ENCODE measurements at regions not wholly inside any gene's neighbourhood (a gene's known extent, or its start where the extent isn't known, plus 50 kb on each side); places are given as distances from the start of the nearest gene placed in this dataset.

DNA sequence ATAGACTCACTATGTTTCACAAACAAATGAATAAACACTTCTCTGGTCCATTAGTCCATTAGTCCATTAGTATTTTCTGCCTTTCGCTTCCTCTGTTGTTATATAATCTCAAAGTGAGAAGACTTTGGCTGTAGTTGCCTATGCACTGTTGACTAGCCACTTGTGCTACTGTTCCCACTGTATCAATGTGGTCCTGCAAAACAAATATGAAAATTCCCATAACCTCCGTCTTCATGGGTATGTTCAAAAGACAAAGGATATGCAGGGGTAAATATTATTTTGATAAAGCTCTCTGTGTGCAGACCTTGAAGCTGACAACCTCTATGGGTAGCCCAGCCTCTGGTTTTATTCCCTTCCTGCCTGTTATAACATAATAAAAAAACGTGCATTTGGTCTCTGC is 77.8 kb downstream of the DIO2 start:
- 49% methylated on average over 3 of the region's 3 CpGs for WGBS (ENCODE audit: insufficient coverage, low coverage, low lambda C conversion rate, missing lambda C conversion rate)
- intact Hi-C loops (cut with DNase I) = no loop called here

DNA sequence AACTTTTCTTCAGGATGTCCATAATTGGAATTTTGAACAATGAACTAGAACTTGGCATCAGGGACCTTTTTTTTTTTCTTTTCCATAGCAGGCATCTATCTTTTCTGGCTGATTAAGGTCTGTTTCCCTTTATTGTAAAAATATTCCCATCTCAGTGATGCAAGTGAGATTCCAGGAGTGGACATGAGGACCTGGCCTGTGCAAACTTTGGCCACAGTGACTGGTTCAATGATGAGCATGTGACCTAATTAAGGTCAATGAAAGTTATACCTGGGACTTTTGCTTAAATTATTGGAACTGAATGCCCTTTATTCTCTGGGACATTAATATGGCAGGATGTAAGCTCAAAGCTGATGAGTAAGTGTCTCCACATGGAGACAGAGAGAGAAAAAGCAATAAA is 83.8 kb downstream of the DIO2 start:
- H3K36me3 ChIP-seq = no peaks in the 10 kb centered on the region
- no peak overlapping the region for H3K4me3 ChIP-seq
- DNase-seq (no peak), ATAC-seq (no peak)
- H3K27ac ChIP-seq = no peak overlapping the region
- no peaks in the 10 kb centered on the region for H3K27me3 ChIP-seq
- intact Hi-C loops (cut with DNase I) = no loop called here
- H3K9me3 ChIP-seq = no peaks in the 10 kb centered on the region
- H3K4me1 ChIP-seq = no peaks in the 10 kb centered on the region
- no peak for TF ChIP-seq POLR2A (IDR thresholded peaks at IDR 0.05)
- TF ChIP-seq, protein P1, sequence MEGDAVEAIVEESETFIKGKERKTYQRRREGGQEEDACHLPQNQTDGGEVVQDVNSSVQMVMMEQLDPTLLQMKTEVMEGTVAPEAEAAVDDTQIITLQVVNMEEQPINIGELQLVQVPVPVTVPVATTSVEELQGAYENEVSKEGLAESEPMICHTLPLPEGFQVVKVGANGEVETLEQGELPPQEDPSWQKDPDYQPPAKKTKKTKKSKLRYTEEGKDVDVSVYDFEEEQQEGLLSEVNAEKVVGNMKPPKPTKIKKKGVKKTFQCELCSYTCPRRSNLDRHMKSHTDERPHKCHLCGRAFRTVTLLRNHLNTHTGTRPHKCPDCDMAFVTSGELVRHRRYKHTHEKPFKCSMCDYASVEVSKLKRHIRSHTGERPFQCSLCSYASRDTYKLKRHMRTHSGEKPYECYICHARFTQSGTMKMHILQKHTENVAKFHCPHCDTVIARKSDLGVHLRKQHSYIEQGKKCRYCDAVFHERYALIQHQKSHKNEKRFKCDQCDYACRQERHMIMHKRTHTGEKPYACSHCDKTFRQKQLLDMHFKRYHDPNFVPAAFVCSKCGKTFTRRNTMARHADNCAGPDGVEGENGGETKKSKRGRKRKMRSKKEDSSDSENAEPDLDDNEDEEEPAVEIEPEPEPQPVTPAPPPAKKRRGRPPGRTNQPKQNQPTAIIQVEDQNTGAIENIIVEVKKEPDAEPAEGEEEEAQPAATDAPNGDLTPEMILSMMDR (IDR thresholded peaks at IDR 0.05) = no peak

More for the DNA sequence above, 77.8 kb downstream of the DIO2 start:
- Histone ChIP-seq H3K36me3 (no peaks in the 10 kb centered on the region), H3K27ac (no peak overlapping the region), H3K27me3 (no peaks in the 10 kb centered on the region), H3K9me3 (peaks cover 0 to 4% (median 0%) of the 10 kb centered on the region in 4 donors), H3K4me1 (no peaks in the 10 kb centered on the region), H3K4me3 (no peak overlapping the region)
- no peak for ATAC-seq
- no peak for DNase-seq
- TF ChIP-seq POLR2A (IDR thresholded peaks at IDR 0.05) = no peak
- TF ChIP-seq, protein P1 (IDR thresholded peaks at IDR 0.05) = no peak

DNA sequence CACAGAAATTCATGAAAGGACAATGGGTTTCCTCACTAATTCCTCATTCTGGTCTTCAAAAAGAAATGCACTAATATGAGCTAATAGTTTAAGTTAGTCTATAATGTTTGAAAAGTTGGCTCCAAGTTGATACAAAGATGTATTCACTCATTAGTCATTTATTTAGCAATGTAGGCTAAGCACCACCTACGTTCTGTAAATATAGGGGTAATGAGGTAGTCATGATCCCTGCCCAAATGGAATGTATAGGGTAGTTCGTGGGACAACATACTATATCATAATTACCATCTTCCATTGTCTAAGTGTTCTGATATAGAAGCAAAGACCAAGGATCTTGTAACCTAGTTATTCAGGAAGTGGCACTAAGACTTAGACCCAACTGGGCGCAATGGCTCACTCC is 86.5 kb downstream of the DIO2 start:
- H3K9me3 ChIP-seq = no peaks in the 10 kb centered on the region
- no peaks in the 10 kb centered on the region for H3K4me1 ChIP-seq
- TF ChIP-seq, protein P1 (IDR thresholded peaks at IDR 0.05) = no peak
- TF ChIP-seq POLR2A (IDR thresholded peaks at IDR 0.05) = no peak
- no peaks in the 10 kb centered on the region for H3K27me3 ChIP-seq
- no peaks in the 10 kb centered on the region for H3K36me3 ChIP-seq
- ATAC-seq (no peak), DNase-seq (no peak)
- WGBS (ENCODE audit: insufficient coverage, low coverage, low lambda C conversion rate, missing lambda C conversion rate) = 37% methylated on average over 3 of the region's 3 CpGs
- intact Hi-C loops (cut with DNase I) = no loop called here
- H3K4me3 ChIP-seq = no peak overlapping the region
- no peak overlapping the region for H3K27ac ChIP-seq

DNA sequence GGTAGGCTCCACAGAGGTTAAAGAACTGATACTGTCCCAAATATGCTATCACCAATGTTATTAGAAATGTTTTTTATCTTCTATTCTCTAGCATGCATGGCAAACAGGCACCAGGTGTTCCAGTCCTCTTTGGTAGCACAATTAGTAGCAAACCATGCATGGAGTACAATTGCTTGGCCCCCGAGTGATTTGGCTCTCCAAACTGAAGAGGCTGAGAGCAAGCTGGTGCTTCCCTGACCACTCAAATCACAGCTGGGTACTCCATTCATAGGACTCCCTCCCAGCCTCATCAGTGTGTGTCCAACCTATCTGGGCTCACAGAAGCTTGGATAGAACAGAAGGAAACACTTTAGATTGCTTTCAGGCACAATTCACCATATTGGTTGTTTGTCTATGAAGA is 93.4 kb downstream of the DIO2 start:
- intact Hi-C loops (cut with DNase I) = no loop called here
- no peak overlapping the region for H3K4me3 ChIP-seq
- DNase-seq = no peak
- H3K27ac ChIP-seq = no peak overlapping the region
- no peaks in the 10 kb centered on the region for H3K4me1 ChIP-seq
- no peaks in the 10 kb centered on the region for H3K36me3 ChIP-seq
- H3K27me3 ChIP-seq = no peaks in the 10 kb centered on the region
- no peak for TF ChIP-seq POLR2A (IDR thresholded peaks at IDR 0.05)
- TF ChIP-seq, protein P1 (IDR thresholded peaks at IDR 0.05) = no peak
- no peak for ATAC-seq
- H3K9me3 ChIP-seq = no peaks in the 10 kb centered on the region
- no CpG with 5 or more reads among the region's 1 CpG for WGBS (ENCODE audit: insufficient coverage, low coverage, low lambda C conversion rate, missing lambda C conversion rate)

DNA sequence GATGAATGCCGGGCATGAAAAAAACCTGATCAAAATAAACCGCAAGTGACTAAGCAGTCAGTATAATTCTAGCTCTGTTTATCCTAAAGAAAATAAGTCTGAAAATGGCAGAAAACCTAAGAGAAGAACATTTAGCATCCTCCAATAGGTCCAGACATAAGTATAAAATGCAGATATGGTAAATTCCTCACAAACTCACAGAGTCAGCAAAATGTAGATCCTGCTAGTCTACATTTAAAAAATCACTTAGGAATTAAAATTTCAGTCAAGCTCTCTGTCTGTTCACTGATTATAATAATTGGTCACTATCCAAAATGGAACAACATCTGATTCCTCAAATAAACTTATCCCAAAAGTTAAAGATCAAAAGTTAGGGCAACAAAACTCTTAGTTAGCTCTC is 95.1 kb downstream of the DIO2 start:
- intact Hi-C loops (cut with DNase I) = no loop called here
- no peaks in the 10 kb centered on the region for H3K4me1 ChIP-seq
- ATAC-seq = no peak
- TF ChIP-seq, protein P1 (IDR thresholded peaks at IDR 0.05) = no peak
- TF ChIP-seq POLR2A (IDR thresholded peaks at IDR 0.05) = no peak
- H3K27ac ChIP-seq = no peak overlapping the region
- 60% methylated on average over 2 of the region's 2 CpGs for WGBS (ENCODE audit: insufficient coverage, low coverage, low lambda C conversion rate, missing lambda C conversion rate)
- no peak overlapping the region for H3K4me3 ChIP-seq
- no peaks in the 10 kb centered on the region for H3K36me3 ChIP-seq
- no peak for DNase-seq
- no peaks in the 10 kb centered on the region for H3K27me3 ChIP-seq
- no peaks in the 10 kb centered on the region for H3K9me3 ChIP-seq
